Neural cell (in vitro differentiated cells): ENCODE measurements at regions not wholly inside any gene's neighbourhood (a gene's known extent, or its start where the extent isn't known, plus 50 kb on each side); places are given as distances from the start of the nearest gene placed in this dataset.

Experiments
- EZH2 ChIP-seq: fragments of 200-600, 300-800 bp; shearing (Covaris generic), sonication (generic); IDR thresholded peaks from 2 replicates; pipeline ENCODE4 v1.6.1; 2014; ENCODE audit warnings: antibody characterized with exemption, low read length, borderline replicate concordance, mild to moderate bottlenecking; ENCODE audit not compliant: insufficient read depth, poor library complexity, severe bottlenecking
- POLR2AphosphoS5 ChIP-seq: IDR thresholded peaks from 2 replicates; pipeline ENCODE4 v1.6.1; 2012

GRCh38 chr5:12330381-12330780 lies 426.1 kb upstream of the CTNND2 start:
- TF ChIP-seq EZH2 (no peak), POLR2AphosphoS5 (no peak)
